G401.6 (cell line): ENCODE measurements at regions not wholly inside any gene's neighbourhood (a gene's known extent, or its start where the extent isn't known, plus 50 kb on each side); places are given as distances from the start of the nearest gene placed in this dataset.

Experiments used
- FAIRE-seq: peaks from 2 replicates; lab custom pipeline; 2012; peaks lifted over from hg19 to GRCh38; lab: Jason Lieb, UNC

DNA sequence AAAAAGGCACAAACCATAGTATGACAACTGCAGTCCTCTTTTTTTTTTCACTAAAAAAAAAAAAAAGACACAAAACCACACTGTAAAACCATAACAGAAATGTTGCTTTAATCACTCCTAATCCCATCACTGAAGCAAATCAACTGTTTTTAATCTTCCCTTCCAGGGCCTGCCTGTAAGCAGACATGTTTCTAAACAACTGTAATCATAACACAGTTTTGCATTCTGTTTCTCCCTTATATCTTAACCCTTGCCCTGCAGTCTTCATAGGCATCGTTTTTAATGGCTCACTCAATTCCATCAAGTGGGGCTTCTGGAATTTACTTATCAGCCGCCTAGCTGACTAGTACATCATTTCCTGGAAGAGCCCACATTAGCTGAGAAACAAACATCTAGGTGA is 111.0 kb upstream of the SLC25A48 start:
- no peak for FAIRE-seq

DNA sequence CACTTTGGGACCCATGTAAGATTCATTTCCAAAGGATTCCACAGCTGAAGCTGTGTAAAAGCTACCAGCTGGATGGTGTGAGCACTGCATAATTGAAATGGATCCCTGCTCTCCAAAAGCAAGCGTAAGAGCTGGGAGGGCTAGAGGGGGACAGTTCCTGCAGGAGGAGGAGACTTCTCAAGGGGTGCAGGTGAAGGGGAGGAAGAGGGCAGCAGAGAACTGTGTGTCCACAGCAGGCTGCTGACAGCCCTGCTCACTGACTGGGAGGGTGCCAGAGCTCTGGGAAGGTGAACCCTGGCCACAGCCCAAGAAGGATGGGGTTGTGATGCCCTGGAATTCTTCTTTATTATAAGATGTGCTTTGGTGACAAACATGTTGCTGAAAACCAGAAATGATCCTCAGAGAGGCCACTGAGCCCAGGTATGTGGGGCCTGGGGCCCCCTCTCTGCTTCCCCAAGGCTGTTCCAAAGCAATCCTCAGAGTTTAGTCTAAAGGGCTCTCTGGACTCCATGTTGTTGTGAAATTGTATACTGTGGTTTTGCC is 112.8 kb upstream of the SLC25A48 start:
- no peak for FAIRE-seq

DNA sequence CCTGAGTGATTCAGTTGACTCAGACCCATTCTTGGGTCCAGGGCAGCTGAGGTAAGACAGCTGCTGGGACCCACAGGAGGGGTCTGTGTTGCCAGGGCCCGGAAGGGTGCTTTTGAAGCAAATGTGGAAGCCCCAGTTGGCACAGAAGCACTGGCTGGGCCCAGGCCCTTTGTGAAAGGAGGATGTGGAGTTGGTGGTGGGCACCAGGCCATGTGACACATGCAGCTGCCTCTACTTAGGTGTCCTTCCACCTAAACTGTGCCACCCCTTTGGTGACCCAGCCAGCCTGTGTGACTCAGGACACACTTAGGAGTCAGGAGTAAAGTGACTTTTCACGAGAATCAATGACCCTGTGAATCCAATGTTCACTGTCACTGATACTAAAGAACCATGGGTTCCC is 114.3 kb upstream of the SLC25A48 start:
- FAIRE-seq: no peak

DNA sequence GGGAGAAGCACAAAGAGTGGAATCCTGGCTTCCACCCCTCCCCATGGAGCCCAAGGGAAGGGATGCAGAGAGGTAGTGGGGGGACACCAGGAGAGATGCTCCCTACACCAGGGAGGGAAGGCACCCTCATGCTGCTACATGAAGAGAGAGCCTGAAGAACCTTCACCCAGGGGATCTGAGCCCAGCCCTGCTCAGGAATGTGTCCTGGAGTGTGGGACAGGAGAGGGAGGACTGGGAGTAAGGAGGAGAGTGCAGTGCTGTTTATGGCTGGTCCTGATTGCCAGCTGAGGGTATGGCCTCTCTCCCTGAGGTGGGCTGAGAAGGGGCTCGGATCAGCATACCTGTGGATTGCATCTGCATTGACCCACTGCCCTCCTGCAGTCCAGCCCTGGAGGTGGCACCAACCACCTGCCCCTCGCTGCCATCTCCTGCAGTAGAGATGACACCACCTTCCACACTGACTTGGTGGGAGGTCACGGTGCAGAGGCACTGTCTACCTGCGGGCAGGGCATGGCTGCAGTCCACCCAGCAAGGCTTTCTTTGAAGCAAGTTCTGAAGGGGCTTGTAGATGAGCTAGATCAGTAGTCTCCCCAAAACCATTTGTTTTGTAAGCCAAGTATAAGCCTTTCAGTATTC is 114.9 kb upstream of the SLC25A48 start:
- no peak for FAIRE-seq

DNA sequence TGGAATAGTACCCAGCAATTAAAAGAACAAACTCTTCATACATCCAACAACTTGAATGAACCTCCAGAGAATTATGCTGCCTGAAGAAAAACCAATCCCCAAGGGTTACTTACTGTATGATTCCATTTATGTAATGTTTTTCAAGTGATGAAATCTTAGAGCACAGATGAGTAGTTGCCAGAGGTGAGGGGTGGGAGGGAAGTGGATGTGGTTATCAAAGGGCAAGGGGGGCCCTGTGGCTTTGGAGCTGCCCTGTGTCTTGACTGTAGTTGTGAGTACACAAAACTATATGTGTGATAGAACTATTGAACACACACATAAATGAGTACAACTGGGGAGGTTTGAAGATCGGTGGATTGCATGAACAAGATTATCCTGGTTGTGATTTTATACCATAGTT is 115.8 kb upstream of the SLC25A48 start:
- no peak for FAIRE-seq

DNA sequence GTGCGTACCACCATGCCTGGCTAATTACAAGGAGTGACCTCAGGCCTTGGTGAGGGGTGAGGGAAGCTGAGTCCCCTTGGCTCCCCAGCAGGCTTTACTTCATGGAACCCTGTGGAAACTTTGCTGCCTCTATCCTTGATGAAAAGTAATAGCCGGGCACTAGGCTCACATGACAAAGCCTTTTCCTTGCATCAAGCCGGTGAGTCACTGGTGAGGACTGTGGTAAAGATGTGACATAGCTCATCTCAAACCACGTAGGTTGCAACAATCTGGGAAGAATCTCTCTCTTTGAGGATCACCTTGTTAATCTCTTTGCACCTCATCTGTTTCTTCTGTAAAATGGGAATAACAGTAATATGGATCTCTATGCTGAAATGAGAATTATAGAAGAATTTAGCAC is 116.3 kb upstream of the SLC25A48 start:
- FAIRE-seq: no peak

DNA sequence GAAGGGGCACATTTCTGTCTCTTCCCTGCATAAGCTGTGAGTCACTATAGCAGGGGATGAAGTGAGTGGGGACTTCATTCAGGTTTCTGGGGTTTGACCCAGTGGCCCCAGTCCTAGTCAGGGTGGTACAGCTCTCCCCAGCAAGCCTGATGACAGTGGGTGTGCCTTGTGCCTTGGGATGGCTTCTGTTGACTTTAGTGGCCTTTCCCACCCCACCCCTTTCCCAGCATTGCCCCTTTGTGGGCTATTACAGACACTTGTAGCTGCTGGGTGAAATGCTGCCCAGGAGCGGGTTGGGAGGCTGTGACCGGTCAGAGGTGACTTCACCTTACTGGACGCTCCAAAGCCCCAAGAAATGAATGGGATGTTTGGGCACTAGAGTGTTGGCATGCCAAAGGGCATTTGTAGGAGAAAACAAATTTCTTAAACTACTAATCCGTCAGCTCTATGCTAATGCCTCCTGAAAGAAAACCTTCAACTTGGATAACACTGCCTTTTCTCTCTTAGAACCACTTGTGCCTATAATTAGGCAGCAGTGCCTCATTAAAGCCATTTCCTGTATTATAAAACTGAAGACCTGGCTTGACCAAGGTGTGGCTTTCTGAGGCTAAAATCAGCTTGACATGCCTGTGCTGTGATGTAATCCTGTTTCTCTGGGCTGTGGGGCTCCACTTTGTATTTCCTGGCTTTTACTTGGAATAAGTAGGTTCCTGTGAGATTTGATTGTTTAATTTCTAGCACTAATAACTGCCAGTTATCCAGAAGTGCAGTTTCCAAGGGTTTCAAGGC is 119.0 kb upstream of the SLC25A48 start:
- FAIRE-seq: no peak

DNA sequence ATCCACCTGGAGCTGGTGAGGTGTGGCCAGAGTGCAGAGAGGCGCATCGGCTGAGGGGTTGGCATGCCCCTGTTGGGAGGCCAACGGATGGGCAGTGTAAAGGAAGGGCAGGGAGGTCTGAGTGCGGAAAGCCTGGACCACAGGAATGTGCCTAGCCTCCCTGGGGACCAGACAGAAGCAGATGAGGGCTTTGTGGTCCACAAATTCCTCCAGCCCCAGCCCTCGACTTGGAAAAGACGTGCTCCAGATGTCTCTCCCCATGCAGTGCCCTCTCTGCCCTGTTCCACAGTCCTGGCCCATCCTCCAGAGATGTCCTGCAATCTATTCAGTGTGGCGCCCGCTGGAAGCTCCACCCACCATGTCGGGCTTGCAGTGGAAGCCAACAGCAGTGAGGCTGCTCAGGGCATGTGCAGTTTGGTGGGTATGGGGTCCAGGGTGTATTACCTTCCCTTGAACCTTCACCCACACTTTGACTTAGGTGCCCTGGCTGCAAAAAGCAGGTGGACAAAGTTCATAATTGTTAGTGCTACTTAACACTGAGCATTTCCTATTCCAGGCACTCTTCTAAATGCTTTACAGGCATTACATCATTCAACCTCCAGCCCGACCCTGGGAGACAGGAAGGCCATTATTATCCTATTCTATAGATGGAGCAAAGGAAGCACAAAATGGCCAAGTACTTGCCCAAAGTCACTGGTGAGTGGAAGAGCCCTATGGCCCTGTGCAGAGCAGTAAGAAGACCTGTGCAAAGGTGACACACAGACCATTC is 120.2 kb upstream of the SLC25A48 start:
- FAIRE-seq: no peak

DNA sequence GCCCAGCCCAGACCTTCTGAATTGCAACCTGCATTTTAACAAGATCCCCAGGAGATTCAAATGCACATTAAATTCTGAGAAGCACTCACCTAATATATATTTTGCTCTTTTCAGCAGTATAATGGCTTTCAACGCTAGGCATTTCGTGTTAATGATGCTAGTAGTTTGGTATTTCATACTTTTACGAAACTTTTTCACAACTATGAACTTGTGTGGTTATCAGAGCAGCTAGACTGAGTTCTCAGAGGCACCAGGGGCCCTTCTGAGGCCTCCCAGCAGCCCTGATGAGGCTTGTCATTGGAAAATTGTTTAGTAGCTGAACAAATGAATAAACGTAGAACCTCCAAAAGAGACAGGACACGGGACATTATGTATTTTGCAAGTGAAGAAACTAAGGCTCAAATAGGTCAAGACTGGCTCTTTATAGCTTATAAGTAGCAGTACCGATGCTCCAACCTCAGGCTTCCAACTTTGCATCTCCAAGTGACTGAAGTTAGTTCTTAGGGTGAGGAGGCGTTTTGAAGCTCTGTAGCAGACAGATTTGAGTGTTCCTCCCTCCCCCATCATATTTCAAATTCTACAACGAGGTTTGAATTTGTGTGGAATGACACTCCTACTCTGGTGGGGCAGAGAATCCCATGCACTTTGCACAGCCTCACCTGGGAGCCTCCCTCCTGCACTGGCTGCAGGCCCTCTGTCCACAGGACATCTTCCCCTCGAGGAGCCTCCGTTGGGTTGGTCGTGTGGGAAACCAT is 121.1 kb upstream of the SLC25A48 start:
- no peak for FAIRE-seq

DNA sequence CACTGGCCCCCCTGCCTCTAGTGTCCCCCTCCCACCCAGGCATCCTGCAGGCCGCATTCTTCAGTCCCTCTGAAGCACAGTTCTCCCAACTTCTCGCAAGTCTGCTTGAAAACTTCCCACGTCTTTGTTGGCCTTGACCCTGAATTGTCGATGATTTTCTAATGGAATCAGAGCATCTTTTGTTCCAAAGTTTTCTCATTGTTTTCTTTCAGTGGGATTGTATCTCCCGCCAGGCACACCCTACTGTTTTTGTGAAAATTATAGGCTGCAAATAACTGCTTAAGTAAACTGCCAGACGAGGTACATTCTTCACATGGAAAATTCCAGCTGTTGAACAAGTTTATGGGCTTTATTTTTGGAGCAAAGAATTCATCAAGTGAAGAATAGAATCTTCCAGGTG is 122.6 kb upstream of the SLC25A48 start:
- FAIRE-seq: no peak

DNA sequence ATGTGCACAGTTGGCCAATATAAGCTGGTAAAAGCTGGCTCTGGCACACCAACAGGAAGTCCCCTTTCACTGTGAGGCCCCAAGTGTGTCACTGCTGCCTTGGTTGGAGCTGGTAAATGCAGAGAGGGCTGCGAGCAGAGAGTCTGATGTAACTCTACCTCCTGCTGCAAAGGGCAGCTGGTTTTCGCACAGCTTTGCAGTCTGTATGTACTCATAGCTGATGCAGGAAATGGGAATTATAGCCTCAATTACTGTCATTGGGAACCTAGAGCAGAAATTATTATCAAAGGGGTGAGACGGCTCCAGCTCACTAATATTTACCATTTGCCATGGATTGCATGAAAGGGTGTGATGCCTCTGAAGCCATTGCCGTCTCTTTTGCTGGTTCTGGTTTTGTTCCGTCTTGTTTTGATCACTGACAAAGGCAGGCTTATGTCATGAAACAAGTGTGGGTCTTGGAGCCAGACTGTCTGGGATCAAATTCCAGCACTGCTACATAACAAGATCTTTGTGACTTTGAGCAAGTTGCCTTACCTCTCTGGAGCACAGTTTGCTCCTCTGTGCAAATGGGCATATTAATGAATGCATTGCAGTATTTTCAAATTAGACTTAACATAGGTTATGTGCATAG is 124.3 kb upstream of the SLC25A48 start:
- FAIRE-seq: no peak

DNA sequence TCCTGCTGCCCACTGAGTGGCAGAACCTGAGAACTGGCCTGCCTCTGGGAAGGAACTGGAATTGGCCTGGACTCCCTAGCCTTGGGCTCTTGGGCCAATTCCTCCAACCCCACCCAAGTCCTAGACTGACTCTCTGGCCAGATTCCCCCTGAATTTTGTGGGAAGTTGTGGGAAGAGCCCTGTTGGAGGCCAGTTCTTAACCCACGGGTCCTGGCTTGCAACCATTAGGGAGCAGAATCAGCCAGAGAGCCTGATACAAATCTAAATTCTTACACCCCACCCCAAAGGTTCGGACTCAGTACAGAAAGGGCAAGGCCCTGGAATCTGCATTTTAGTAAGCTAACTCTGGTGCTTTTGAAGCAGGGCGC is 125.3 kb upstream of the SLC25A48 start:
- no peak for FAIRE-seq

DNA sequence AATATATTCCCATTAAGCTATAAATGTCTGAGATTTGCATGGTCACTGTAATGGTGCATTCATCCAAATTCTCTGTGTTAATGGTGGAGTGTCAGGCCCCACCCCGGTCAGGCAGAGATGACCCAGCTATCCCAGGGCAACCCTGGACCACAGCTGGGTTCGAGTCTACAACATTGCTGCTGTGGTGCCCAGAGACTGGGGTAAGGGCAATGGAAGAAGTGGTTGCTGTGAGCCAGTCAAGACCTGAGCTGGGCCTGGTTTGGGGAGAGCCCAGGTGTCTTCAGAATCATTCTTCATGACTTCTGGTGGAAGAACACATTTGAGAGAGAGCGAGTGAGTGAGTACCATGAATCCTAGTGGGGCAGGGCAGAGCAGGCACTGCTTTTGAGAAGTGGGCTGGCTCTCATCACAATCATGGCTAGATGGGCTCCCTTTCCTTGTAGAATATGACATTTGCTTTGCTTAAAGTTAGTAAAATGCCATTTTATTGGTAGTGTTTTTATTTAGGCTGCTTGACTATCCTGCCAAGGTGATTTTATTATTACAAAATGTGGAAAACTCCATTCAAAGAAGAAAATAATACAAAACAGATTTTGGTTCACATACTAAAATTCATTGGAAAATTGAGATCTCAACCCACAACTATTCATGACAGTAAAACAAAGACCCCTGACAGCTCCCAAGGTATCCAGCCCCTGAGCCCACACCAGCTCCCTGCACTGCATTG is 125.8 kb upstream of the SLC25A48 start:
- FAIRE-seq: no peak

DNA sequence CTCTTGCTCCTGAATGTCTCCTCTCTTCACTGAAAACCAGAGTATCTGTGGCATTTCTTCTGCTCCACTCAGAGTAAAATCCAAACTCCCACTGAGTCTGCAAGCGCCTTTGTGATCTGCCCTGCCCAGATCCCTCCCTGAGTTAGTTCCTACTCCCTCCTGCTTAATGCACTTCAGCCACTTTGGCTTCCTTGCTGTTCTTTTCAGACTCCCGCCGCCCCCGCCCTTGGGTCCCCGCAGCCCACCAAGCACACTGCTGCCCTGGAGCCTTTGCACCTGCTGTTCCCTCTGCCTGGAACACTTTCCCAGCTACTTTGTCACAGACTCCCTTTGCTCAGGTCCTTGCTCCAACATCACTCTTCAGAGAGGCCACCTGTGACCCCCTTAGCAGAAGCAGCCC is 127.2 kb upstream of the SLC25A48 start:
- FAIRE-seq: no peak

DNA sequence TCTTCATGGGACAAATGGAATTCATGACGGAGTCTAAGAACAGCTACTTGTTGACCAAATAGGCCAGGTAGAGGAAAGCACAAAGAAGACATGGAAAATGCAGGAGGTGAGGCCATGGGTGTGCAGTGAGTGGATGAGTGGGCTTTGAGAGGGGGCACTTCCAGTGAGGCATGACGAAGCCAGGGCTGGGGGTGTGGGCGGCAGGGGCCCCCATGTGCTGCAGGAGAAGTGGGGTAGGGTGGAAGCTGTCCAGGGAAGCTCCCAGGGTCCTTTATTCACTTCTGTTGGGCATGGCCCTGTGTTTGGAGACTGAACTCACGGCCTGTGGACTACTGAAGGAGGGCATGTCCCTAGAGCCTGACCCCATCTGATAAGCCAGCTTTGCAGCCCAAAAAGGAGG is 127.6 kb upstream of the SLC25A48 start:
- FAIRE-seq: no peak

DNA sequence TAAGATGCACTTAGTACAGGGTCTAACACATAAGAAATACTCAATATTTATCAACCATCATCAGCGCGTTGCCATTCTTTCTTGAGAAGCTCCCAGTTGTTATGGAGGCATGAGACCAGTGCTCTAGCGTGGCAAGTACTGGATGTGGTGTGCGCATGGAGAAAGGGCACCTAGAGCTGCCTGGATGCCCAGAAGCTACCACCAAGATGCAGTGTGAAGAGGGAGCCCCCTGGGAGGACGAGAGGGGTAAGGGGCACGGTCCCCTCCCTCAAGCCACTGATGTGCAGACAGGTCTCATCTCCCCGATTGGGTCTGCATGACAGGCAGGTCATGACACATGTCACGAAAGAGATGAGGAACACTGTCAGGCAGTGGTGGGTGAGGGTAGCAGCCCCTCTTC is 127.7 kb upstream of the CXCL14 start:
- FAIRE-seq: no peak

DNA sequence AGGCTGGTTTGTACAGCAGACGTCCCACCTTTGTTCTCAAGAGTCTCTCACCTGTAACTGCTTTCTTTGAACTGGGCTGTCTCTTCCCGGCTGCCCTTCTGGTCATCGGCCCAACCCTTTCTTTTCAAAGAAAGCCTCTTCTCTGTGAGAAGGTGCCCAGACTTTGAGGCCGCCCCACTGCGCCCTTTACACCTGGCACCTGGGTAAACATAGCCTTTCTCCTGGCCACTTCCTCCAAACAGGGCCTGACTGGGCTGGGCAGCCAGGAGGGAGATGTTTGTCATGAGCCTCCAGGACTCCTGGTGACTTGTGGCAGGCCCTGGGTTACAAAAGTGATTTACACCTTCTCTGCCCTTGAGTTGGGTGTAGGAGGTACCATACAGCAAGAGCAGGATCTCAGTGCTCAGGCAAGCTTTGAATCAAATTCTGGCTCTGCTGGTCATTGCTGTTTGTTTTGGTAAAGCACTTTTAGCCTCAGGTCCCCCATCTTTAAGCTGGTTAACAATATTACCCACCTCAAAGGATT is 127.2 kb upstream of the CXCL14 start:
- FAIRE-seq: no peak

DNA sequence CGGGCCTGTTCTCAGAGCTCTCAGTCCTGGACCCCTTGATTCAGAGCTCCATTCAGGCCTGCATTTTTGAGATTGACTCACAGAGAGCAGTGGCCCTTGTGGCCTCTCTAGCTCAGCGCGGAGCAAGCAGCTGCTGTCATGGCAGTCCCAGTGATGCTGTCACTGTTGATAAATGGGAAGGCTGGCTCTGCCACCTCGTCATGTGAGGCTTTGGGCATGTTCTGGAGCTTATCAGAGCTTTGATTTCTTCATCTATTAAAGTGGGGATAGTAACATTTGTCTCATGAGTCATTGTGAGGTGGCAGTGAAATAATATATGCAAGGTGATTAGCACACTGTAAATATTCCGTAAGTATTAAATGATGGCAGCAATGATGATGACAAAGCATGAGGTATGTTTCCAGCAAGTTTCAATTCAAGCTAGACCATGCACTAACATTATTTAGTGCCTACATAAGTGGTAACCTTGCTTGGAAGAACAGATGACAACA is 126.4 kb upstream of the CXCL14 start:
- no peak for FAIRE-seq

DNA sequence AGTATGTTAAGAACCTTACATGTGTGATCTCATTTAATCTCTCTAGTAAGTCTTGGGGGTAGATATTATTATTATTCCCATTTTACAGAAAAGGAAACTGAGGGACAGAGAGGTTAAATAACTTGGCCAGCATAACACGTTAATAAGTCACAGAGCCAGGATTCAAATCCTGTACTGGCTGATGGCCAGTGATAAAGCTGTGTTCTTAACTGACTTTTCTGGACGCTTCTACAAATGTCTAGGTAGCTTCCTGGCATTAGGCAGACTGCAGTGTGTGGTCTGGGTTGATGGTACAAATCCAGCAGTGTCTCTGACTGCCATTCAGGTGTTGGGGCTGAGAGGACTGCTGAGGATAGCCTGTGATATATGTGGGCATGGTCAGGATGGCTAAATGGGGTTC is 125.8 kb upstream of the CXCL14 start:
- no peak for FAIRE-seq

DNA sequence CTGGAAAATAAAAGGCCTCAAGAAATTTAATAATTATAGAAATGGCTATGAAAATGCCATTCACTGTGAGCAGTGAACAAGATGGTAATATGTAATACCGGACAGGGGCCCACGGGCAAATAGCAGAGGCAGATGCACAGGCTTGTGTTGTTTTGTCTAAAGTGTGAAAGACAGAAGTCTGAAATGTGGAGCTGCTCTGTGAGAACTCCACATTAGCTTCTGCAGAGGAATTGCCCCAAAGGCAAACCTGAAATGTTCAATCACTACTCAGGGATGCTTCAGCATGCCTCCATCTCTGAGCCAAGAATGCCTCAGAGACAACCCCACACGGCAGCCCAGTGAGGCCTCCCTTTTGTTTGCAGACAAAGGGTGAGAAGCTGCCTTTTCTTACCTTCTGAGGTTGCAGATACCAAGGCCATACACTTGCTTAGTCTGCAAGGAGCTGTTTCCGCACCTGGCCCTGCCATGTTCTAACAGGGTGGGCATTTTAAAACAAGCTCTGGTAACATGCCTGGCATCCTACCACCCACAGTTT is 124.3 kb upstream of the CXCL14 start:
- FAIRE-seq: no peak

DNA sequence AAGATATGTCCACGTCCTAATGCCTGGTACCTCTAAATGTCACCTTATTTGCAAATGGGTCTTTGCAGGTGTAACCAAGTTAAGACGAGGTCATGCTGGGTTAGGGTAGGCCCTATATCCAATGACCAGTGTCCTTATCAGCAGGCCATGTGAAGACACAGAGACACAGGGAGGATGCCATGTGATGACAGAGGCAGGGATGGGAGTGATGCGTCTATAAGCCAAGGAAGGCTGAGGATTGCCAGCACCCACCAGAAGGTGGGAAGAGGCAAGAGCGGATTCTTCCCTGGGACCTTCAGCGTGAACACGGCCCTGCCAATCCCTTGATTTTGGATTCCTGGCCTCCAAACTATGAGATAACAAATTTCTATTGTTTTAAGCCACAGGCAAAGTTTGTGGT is 123.4 kb upstream of the CXCL14 start:
- no peak for FAIRE-seq
